GM06990 (cell line): ENCODE measurements at regions not wholly inside any gene's neighbourhood (a gene's known extent, or its start where the extent isn't known, plus 50 kb on each side); places are given as distances from the start of the nearest gene placed in this dataset.
"Not testable (repeated sequence)": the region's sequence is repeated elsewhere in the genome, so short reads cannot be mapped to it uniquely, and the experiment has no call there.

Source experiments
- DNase-seq: peaks from one replicate; pipeline ENCODE4 v3.0.0-alpha.2; 2011; ENCODE audit not compliant: insufficient read length; ENCODE audit errors: extremely low read depth
- H3K27me3 ChIP-seq: replicated peaks from 2 replicates; pipeline ENCODE4 v1.6.0; 2011; ENCODE audit warnings: low read length; ENCODE audit not compliant: control insufficient read depth, insufficient read depth
- H3K36me3 ChIP-seq: 2 replicates; pipeline ENCODE4 v1.5.1; 2011; ENCODE audit warnings: low read length; ENCODE audit not compliant: control insufficient read depth, insufficient read depth
- H3K4me3 ChIP-seq: replicated peaks from 2 replicates; pipeline ENCODE4 v1.5.1; 2011; ENCODE audit warnings: low read depth, mild to moderate bottlenecking, control low read depth, low read length
- CTCF ChIP-seq: IDR thresholded peaks from 2 replicates; pipeline ENCODE4 v1.5.1; 2011; ENCODE audit warnings: low read length, control low read depth, mild to moderate bottlenecking, inconsistent platforms; ENCODE audit not compliant: insufficient read depth, poor library complexity, severe bottlenecking

- Histone ChIP-seq H3K27me3 (no peaks in the 10 kb centered on the region), H3K36me3 (no peaks in the 10 kb centered on the region), H3K4me3 (no peak overlapping the region)
- no peak for DNase-seq
- no peak for TF ChIP-seq CTCF
Measured at GRCh38 chr5:72646246-72646866, 139.1 kb upstream of the ZNF366 start.

- H3K36me3 ChIP-seq = no peaks in the 10 kb centered on the region
- no peaks in the 10 kb centered on the region for H3K27me3 ChIP-seq
- no peak overlapping the region for H3K4me3 ChIP-seq
- TF ChIP-seq CTCF = no peak
- no peak for DNase-seq
Measured at GRCh38 chr5:72645064-72645846, 138.0 kb upstream of the ZNF366 start.

- no peak for TF ChIP-seq CTCF
- Histone ChIP-seq H3K4me3 (no peak overlapping the region), H3K27me3 (no peaks in the 10 kb centered on the region), H3K36me3 (no peaks in the 10 kb centered on the region)
- DNase-seq = no peak
Measured at GRCh38 chr5:72644296-72644695, 137.1 kb upstream of the ZNF366 start.

GRCh38 chr5:72641164-72641563, 134.0 kb upstream of the ZNF366 start:
- no peaks in the 10 kb centered on the region for H3K36me3 ChIP-seq
- no peak for DNase-seq
- no peak for TF ChIP-seq CTCF
- no peaks in the 10 kb centered on the region for H3K27me3 ChIP-seq
- H3K4me3 ChIP-seq = no peak overlapping the region

- TF ChIP-seq CTCF = no peak
- no peak for DNase-seq
- no peak overlapping the region for H3K4me3 ChIP-seq
- no peaks in the 10 kb centered on the region for H3K36me3 ChIP-seq
- H3K27me3 ChIP-seq = no peaks in the 10 kb centered on the region
Measured at GRCh38 chr5:72637058-72637457, 129.8 kb upstream of the ZNF366 start.

GRCh38 chr5:72636565-72636964, 129.4 kb upstream of the ZNF366 start:
- H3K4me3 ChIP-seq, DNase-seq, H3K27me3 ChIP-seq, H3K36me3 ChIP-seq: not testable (repeated sequence)
